CD14-positive monocyte (primary cell): ENCODE measurements at regions not wholly inside any gene's neighbourhood (a gene's known extent, or its start where the extent isn't known, plus 50 kb on each side); places are given as distances from the start of the nearest gene placed in this dataset.

Source experiments
- DNase-seq, 3 donors: peaks; one replicate each; pipeline ENCODE4 v3.0.0-alpha.2; 2011 to 2022
- H2AFZ ChIP-seq: 2 replicates; pipeline ENCODE4 v1.6.0; 2012; ENCODE audit warnings: mild to moderate bottlenecking, low read depth, low read length, inconsistent platforms; ENCODE audit not compliant: insufficient read depth, poor library complexity, severe bottlenecking
- H3K27ac ChIP-seq, 2 donors: 1 replicate in 1 of 2; 2 replicates in 1 of 2; pipeline ENCODE4 v1.5.1; 2012 to 2013; ENCODE audit warnings: low read length in 2 of 2, control low read depth in 1 of 2, inconsistent platforms in 1 of 2, low read depth in 1 of 2, mild to moderate bottlenecking in 1 of 2
- H3K27me3 ChIP-seq, 2 donors: one replicate each; pipeline versions ENCODE4 v1.6.0 to v1.6.1; 2011 to 2013; ENCODE audit warnings: low read length in 2 of 2; ENCODE audit not compliant: control insufficient read depth in 2 of 2, insufficient read depth in 2 of 2
- H3K36me3 ChIP-seq, 2 donors: replicated peaks in 1 of 2; 1 replicate in 1 of 2; 2 replicates in 1 of 2; pipeline versions ENCODE4 v1.5.1 to v1.6.1; 2012 to 2013; ENCODE audit warnings: low read length in 2 of 2, control low read depth in 1 of 2, inconsistent platforms in 1 of 2, mild to moderate bottlenecking in 1 of 2; ENCODE audit not compliant: insufficient read depth in 2 of 2, control insufficient read depth in 1 of 2
- H3K4me1 ChIP-seq, 2 donors: 1 replicate in 1 of 2; 2 replicates in 1 of 2; pipeline versions ENCODE4 v1.5.1 to v1.6.1; 2012 to 2013; ENCODE audit warnings: low read length in 2 of 2, control low read depth in 1 of 2, inconsistent platforms in 1 of 2, mild to moderate bottlenecking in 1 of 2, moderate library complexity in 1 of 2; ENCODE audit not compliant: insufficient read depth in 2 of 2, control insufficient read depth in 1 of 2
- H3K4me2 ChIP-seq: replicated peaks from 2 replicates; pipeline ENCODE3; 2012; ENCODE audit warnings: low read length, moderate library complexity, mild to moderate bottlenecking; ENCODE audit not compliant: poor library complexity, severe bottlenecking; ENCODE audit errors: extremely low read depth
- H3K4me3 ChIP-seq, 3 experiments: fragments of 200-600 bp in 1 of 3; sonication (generic) in 1 of 3; replicated peaks in 1 of 3; 1 replicate in 2 of 3; 2 replicates in 1 of 3; pipeline ENCODE4 v1.5.1; 2011 to 2013; ENCODE audit warnings: low read length in 3 of 3, mild to moderate bottlenecking in 3 of 3, control low read depth in 2 of 3, low read depth in 2 of 3, inconsistent platforms in 1 of 3, moderate library complexity in 1 of 3
- H3K79me2 ChIP-seq: 2 replicates; pipeline ENCODE4 v1.6.0; 2012; ENCODE audit warnings: mild to moderate bottlenecking, control low read depth, inconsistent platforms, low read length, moderate library complexity; ENCODE audit not compliant: insufficient read depth
- H3K9ac ChIP-seq: 2 replicates; pipeline ENCODE4 v1.6.0; 2017; ENCODE audit warnings: low read length, mild to moderate bottlenecking; ENCODE audit not compliant: insufficient read depth, poor library complexity, severe bottlenecking
- H3K9me3 ChIP-seq, 2 donors: replicated peaks in 1 of 2; 1 replicate in 1 of 2; 2 replicates in 1 of 2; pipeline versions ENCODE4 v1.5.1 to v1.6.1; 2012 to 2013; ENCODE audit warnings: low read length in 2 of 2, control low read depth in 1 of 2; ENCODE audit not compliant: control insufficient read depth in 1 of 2, insufficient read depth in 1 of 2
- H4K20me1 ChIP-seq: 2 replicates; pipeline ENCODE4 v1.6.0; 2012; ENCODE audit warnings: mild to moderate bottlenecking, low read length, control low read depth, moderate library complexity; ENCODE audit not compliant: insufficient read depth
- H3K27ac Mint-ChIP-seq, 7 donors: one replicate each; pipeline ENCODE4 v1.8.0; 2020; ENCODE audit warnings: mild to moderate bottlenecking in 7 of 7, mixed read lengths in 7 of 7, moderate library complexity in 6 of 7, inconsistent platforms in 2 of 7
- H3K27me3 Mint-ChIP-seq, 3 donors: one replicate each; pipeline ENCODE4 v1.8.0; 2021 to 2022; ENCODE audit warnings: low read depth in 3 of 3, mild to moderate bottlenecking in 3 of 3, mixed read lengths in 3 of 3, moderate library complexity in 3 of 3, inconsistent platforms in 1 of 3
- H3K36me3 Mint-ChIP-seq, 2 donors: one replicate each; pipeline ENCODE4 v1.8.0; 2020; ENCODE audit warnings: mixed read lengths in 2 of 2, inconsistent platforms in 1 of 2, mild to moderate bottlenecking in 1 of 2
- H3K4me1 Mint-ChIP-seq: one replicate; pipeline ENCODE4 v1.8.0; 2020; ENCODE audit warnings: mild to moderate bottlenecking, mixed read lengths
- H3K4me3 Mint-ChIP-seq, 2 donors: one replicate each; pipeline ENCODE4 v1.8.0; 2020; ENCODE audit warnings: mild to moderate bottlenecking in 2 of 2, mixed read lengths in 2 of 2, moderate library complexity in 1 of 2
- H3K9me3 Mint-ChIP-seq, 7 donors: one replicate each; pipeline ENCODE4 v1.8.0; 2020 to 2022; ENCODE audit warnings: mixed read lengths in 7 of 7, mild to moderate bottlenecking in 6 of 7, moderate library complexity in 6 of 7, inconsistent platforms in 2 of 7
- CTCF ChIP-seq: fragments of 200-600 bp; IDR thresholded peaks from one replicate; pipeline ENCODE4 v1.8.0; 2022; ENCODE audit warnings: antibody characterized with exemption, mild to moderate bottlenecking
- WGBS: methylation state at CpG from one replicate; pipeline ENCODE4 v1.1.5; 2013; ENCODE audit warnings: missing lambda C conversion rate; ENCODE audit not compliant: insufficient coverage; 5-methylcytosine and 5-hydroxymethylcytosine counted together
- intact Hi-C, 2 donors: fragments of 100-400 bp; cut with micrococcal nuclease; formaldehyde crosslinking; loops; one replicate each; pipeline versions ENCODE4 v1.15.0 to v1.15.1; 2023

GRCh38 chr3:111323019-111323418 lies 219.0 kb upstream of the CD96 start:
- H3K79me2 ChIP-seq, result no peaks in the 10 kb centered on the region
- H3K27me3 ChIP-seq, result no peaks in the 10 kb centered on the region
- H2AFZ ChIP-seq, result no peak overlapping the region
- TF ChIP-seq CTCF, result no peak
- no peak overlapping the region for H3K4me3 Mint-ChIP-seq
- no peak overlapping the region for H3K4me3 ChIP-seq
- intact Hi-C loops, result no loop called here
- DNase-seq, result no peak
- H3K27ac ChIP-seq, result no peak overlapping the region
- H3K9me3 ChIP-seq, result no peaks in the 10 kb centered on the region
- H3K4me2 ChIP-seq, result no peak overlapping the region
- H3K27me3 Mint-ChIP-seq, result peaks cover 0 to 2% (median 1%) of the 10 kb centered on the region in 3 donors
- H3K4me1 Mint-ChIP-seq, result peaks cover 4% of the 10 kb centered on the region
- H3K4me1 ChIP-seq, result no peaks in the 10 kb centered on the region
- H3K36me3 ChIP-seq, result no peaks in the 10 kb centered on the region
- 86% methylated on average over 3 of the region's 3 CpGs for WGBS
- no peaks in the 10 kb centered on the region for H4K20me1 ChIP-seq
- no peak overlapping the region for H3K27ac Mint-ChIP-seq
- H3K9ac ChIP-seq, result no peak overlapping the region
- H3K9me3 Mint-ChIP-seq, result peaks cover 0 to 4% (median 0%) of the 10 kb centered on the region in 7 donors
- no peaks in the 10 kb centered on the region for H3K36me3 Mint-ChIP-seq

DNA sequence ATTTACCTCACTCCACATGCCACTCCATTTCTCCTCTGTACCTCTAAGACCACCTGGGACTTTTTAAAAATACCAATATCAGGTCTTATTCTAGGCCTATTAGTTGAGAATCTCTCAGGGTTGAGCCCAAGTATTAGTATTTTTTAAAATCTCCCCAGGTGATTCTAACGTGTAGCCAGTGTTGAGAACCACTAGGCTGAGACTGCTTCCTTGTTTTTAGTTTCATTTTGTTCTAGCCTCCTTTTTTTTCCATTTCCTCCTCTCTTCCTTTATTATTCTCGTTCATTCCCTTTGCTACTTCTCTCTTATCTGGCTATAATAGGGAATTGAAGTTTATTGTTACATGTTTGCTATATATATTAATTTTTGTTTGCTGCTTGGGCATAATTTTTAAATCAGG lies 217.8 kb upstream of the CD96 start:
- H3K27me3 Mint-ChIP-seq, result peaks cover 0 to 2% (median 1%) of the 10 kb centered on the region in 3 donors
- intact Hi-C loops, result no loop called here
- Histone ChIP-seq H3K4me2 (no peak overlapping the region), H2AFZ (no peak overlapping the region), H3K27ac (no peak overlapping the region), H3K79me2 (no peaks in the 10 kb centered on the region), H3K4me1 (no peaks in the 10 kb centered on the region), H3K27me3 (no peaks in the 10 kb centered on the region), H3K9ac (no peak overlapping the region), H3K36me3 (no peaks in the 10 kb centered on the region), H4K20me1 (no peaks in the 10 kb centered on the region), H3K4me3 (no peak overlapping the region), H3K9me3 (no peaks in the 10 kb centered on the region)
- H3K4me3 Mint-ChIP-seq, result peak overlapping the region in 1 of 2 donors; percentile 7
- H3K27ac Mint-ChIP-seq, result no peak overlapping the region
- no peak for TF ChIP-seq CTCF
- WGBS, result no CpG with 5 or more reads among the region's 2 CpGs
- no peak for DNase-seq
- peaks cover 4% of the 10 kb centered on the region for H3K4me1 Mint-ChIP-seq
- H3K9me3 Mint-ChIP-seq, result no peaks in the 10 kb centered on the region
- H3K36me3 Mint-ChIP-seq, result no peaks in the 10 kb centered on the region
